GM19240 (cell line): ENCODE measurements at regions not wholly inside any gene's neighbourhood (a gene's known extent, or its start where the extent isn't known, plus 50 kb on each side); places are given as distances from the start of the nearest gene placed in this dataset.
"Not testable (repeated sequence)": the region's sequence is repeated elsewhere in the genome, so short reads cannot be mapped to it uniquely, and the experiment has no call there.

ENCODE experiments used
- DNase-seq: peaks from one replicate; pipeline ENCODE4 v3.0.0; 2011; ENCODE audit warnings: low spot score; ENCODE audit not compliant: insufficient read length

DNA sequence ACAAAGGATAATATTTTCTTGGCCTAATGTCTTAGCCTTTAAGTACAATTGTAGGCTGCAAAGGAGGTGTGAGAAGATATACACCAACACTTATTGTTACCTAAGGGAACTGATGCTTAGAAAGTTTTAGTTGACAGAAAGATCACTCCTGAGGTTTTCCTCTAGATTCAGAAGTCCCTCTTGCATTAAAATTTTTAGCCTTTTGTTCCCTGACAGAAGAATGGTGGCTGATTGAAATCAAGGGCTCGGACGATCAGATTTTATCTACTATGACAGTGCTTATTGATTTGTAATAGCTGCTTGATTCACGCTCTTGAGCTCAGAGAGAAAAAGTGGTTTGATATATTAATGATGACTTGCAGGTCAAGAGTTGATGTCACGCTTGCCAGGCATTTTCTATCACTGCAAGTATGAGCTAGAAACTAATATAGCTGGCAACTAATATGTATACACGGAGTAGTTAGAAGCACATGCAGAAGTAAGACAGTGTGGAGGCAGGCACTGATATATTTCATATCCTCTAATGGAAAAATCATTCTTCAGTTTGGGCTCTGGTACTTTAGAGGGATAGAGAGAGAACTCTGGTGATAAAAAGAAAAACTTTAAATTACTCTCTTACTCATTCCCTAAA is 246.6 kb upstream of the ID4 start:
- no peak for DNase-seq

DNA sequence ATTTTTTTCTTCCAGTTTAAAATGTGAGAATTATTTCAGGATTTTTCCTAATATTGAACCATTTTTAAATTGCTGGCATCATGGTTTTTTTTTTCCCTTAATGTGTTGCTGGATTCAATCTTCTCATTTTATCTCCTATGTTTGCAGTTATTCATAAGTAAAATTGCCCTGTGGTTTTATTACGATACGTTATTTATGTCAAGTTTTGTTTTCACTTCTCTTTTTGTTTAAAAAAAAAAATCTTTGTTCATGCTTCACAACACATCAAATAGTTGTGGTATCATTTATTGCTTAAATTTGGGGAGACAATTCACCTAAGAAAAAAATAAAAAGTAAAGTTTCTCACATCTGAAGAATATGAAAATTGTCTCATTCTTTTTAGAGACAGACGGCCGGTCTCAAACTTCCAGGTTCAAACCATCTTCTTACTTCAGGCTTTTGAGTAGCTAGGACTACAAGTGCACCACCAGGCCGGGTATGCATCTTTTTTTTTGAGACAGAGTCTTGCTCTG is 239.3 kb upstream of the ID4 start:
- no peak for DNase-seq

DNA sequence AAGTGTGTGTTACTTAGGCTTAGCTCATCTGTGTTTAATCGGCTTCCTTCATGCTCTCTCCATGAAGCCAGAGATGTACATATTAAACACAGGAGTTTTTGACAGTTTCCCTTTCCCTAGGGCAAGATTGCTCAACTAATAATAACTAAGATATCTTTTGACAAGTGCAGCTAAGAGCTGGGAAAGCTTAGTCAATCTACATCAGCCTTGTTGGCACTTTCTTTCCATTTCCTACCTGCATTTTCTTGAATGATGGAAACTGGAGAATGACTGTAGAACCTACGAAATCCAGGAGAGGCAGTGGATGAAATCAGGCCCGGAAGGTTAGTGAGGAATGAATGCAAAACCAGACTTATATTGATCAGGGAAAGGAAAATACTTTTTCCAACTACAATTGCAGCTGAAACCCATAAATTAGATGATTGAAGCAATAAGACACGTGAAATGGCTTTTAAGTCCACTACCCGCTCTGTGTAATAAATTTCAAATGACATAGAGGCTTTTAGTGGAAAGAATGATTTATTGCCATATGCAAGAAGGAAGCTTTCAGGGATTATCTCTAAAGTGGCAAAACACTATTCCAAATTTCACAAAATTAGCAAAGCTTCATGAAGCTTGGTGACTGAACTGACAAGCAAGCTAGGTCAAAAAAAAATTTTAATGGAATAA is 237.2 kb upstream of the ID4 start:
- DNase-seq, result no peak

DNA sequence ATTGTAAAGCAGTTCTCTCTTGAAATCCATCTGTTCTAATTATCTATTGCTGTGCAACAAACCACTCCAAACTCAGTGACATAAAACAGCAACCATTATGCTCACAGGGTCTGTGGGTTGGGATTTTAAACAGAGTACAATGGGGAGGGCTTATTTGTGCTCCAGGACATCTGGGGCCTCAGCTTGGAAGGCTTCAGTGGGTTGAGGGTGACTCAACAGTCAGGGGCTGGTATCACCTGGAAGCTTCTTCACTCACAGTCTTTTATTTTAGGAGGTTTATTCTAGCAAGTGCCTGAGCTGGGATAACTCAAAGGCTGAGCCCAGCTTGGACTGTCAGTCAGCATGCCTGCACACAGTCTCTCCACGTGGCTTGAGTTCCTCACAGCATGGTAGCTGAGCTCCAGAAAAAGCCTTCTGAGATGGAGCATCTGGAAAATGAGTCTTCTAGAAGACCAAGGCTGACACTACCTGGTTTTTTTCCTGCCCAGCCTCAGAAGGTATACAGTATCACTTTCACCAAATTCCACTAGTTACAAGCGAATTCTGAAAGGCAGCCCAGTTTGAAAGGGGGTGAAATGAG is 234.6 kb upstream of the ID4 start:
- no peak for DNase-seq

GRCh38 chr6:19603721-19604120 is 233.4 kb upstream of the ID4 start:
- DNase-seq, result no peak

GRCh38 chr6:19605624-19606023 is 231.5 kb upstream of the ID4 start:
- DNase-seq, result no peak

DNA sequence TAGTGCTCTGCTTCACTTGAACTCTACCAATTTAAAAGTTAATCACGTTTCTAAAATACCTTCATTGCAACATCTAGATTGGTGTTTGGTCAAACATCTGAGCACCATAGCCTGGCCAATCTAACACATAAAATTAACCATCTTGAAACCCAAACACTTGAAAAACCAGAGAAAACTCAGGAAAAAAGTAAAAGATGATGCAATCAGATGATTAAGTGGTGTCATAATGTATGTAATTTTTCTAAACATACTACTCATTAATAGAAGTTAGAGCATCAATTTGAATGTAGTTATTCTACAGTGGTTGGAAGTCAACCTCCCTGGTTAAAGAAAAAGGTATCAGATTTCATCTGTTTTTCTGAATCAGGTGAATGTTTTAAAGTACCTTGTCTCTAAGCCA is 228.6 kb upstream of the ID4 start:
- DNase-seq, result no peak

DNA sequence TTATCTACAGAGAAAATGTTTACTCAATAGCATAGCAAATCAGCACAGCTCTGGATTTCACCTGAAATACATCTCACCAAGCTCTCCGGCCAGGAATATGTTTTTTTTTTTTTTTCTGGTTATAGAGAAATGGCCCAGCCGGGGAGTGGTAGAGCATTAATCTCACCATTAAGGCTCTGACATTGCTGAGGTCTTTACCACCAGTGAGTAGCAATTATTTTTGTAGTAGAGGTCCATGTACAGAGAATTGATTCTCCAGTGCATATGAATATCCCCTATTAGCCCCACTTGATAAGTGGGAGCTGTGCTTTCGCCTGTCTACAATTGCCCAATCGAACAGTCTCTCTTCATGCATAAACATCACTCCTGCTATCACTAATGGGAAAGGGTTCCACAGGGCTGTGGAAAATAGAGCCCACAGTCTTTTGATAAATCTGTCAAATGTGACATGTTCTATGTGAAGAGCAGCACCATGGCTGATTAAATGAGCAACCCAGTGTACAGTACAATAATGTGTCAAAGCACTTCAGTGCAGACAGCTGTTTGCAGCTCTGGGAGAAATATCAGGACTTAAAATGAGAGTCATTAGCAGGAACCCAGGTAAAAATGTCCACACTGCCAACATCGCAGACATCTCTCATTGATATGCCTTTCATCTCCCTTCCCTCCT is 227.1 kb upstream of the ID4 start:
- no peak for DNase-seq

GRCh38 chr6:19612672-19613466 is 224.3 kb upstream of the ID4 start:
- not testable (repeated sequence) for DNase-seq

- no peak for DNase-seq
Measured at GRCh38 chr6:19613678-19614077, 223.5 kb upstream of the ID4 start.

- no peak for DNase-seq
Measured at GRCh38 chr6:19616022-19616421, 221.1 kb upstream of the ID4 start.

DNA sequence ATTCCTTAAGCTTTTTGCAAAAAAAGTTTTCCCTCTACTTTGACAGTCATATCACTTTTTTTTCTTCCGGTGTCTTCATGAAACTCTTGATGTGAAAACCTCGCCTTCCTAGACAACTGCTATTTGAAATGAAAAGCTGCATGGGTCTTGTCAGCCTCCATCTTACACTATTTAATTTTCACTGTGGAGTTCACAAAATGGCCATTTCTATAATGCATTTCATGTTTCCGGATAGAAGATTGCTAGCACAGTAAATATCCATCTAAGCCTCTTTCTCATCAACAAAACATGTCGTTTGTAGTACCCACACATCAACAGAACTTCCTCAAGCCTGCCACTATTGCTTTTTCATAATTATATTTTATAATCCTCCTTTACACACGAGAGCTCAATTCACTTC is 204.9 kb upstream of the ID4 start:
- DNase-seq, result no peak

DNA sequence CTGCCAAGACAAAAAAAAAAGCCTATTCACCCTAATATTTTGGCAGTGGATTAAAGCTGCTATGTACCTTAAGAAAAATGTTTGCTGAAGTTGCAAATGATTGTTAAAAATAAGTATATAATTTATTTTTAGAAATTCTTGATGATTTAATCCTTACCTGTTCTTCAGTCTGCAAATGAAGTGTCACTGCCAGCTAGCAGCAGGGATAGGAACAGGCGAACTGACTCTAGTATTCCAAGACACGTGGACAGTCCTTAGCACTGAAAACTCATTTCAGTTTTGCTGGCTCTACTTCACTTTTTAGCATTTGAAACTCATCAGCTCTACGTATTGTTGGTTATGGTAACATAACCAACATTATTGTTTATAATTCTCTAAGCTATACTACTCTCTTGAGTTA is 204.4 kb upstream of the ID4 start:
- no peak for DNase-seq

DNA sequence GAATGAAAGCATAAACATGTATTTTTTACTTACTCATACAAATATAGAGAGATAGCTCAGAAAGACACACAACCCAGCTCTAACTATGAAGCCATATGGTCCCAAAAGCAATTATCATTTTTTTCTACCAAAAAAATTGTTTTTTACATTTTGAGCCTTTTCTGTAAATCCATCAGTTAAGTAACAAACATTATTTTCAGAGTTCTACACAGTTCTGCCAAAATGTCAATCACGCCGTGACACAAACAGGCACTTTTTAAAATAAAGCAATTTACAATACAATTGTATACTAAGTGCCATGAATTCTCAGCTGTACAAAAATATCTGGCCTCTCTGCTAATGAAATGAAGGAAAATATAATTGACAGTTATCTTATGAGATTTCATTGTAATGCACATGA is 201.4 kb upstream of the ID4 start:
- DNase-seq, result no peak

GRCh38 chr6:19637010-19637409 is 200.2 kb upstream of the ID4 start:
- DNase-seq, result no peak

DNA sequence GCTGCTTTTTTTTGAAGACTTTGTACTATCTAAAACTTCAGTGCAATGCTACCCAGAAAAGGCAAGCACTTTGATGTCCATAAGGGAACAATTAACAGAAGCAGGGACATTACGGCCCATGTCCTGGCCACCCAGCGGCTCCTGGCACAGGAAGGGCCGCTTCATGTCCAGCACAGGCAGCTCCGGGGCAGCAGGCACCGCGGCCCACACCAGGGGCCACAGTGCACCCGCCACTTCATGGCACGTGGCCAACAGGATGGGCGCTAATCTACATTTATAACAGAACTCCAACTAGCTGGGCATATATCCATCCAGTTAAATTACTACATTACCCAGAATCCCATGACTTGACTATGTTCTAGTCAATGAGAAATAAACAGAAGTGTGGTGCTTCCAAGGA is 198.2 kb upstream of the ID4 start:
- no peak for DNase-seq

GRCh38 chr6:19643287-19643686 is 193.9 kb upstream of the ID4 start:
- DNase-seq, result no peak

DNA sequence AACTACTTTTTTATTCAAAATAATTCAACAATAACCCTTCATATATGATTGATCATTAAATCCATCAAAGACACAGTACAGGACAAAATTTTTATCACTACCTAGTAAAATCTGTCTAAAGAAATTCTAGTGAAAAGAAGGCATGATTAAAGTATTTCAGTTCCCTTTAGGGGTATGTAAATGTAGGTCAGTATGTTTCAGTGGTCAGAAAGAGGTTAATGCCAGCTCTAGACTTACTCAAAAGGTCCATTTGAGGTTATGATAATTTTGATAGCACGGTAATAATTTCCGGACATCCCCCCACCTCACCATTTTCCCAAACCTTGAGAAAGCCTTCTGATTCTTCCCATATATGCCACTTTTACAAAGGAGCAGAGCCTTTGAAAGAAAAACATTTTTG is 193.5 kb upstream of the ID4 start:
- no peak for DNase-seq

- no peak for DNase-seq
Measured at GRCh38 chr6:19655744-19656143, 181.4 kb upstream of the ID4 start.

- no peak for DNase-seq
Measured at GRCh38 chr6:19660123-19660910, 176.9 kb upstream of the ID4 start.

GRCh38 chr6:19662911-19663310 is 174.3 kb upstream of the ID4 start:
- no peak for DNase-seq
